OCI-LY7 (cell line): ENCODE measurements at regions not wholly inside any gene's neighbourhood (a gene's known extent, or its start where the extent isn't known, plus 50 kb on each side); places are given as distances from the start of the nearest gene placed in this dataset.

Experiments
- BruUV-seq: library from RNA; stranded (reverse); fragments of 400-500 nt; replicated peaks from 2 replicates; lab custom pipeline; 2021; lab: Mats Ljungman, UMichigan
- CTCF ChIA-PET: fragments of 300-600 bp; sonication (Branson Sonifier 250); formaldehyde crosslinking; loops from one replicate; lab custom pipeline; 2022; ENCODE audit warnings: antibody characterized with exemption; ENCODE audit not compliant: unreplicated experiment; lab: Charles Lee
- POLR2A ChIA-PET: fragments of 300-600 bp; sonication (Branson Sonifier 250); formaldehyde crosslinking; loops from one replicate; lab custom pipeline; 2022; ENCODE audit warnings: antibody characterized with exemption; lab: Charles Lee
- DNase-seq: peaks from one replicate; pipeline ENCODE4 v3.0.0-alpha.2; 2015; ENCODE audit warnings: low spot score
- H2AFZ ChIP-seq: fragments of 200-600 bp; sonication (generic), shearing (Covaris generic); 2 replicates; pipeline ENCODE4 v1.6.1; 2014; ENCODE audit warnings: mild to moderate bottlenecking, antibody characterized with exemption, low read length, moderate library complexity
- H3K27ac ChIP-seq: fragments of 200-600 bp; sonication (generic); 2 replicates; pipeline ENCODE4 v1.5.1; 2014; ENCODE audit warnings: mixed run types, low read depth, mild to moderate bottlenecking, moderate library complexity, low read length, inconsistent platforms; ENCODE audit not compliant: poor library complexity, severe bottlenecking
- H3K36me3 ChIP-seq: fragments of 200-600 bp; sonication (generic); 2 replicates; pipeline ENCODE4 v1.6.1; 2014; ENCODE audit warnings: mild to moderate bottlenecking, antibody characterized with exemption, low read length, moderate library complexity, mixed read lengths; ENCODE audit not compliant: insufficient read depth
- H3K4me1 ChIP-seq: fragments of 200-600 bp; sonication (generic); 2 replicates; pipeline ENCODE4 v1.5.1; 2014; ENCODE audit warnings: mild to moderate bottlenecking, low read length; ENCODE audit not compliant: insufficient read depth, poor library complexity, severe bottlenecking
- H3K4me2 ChIP-seq: fragments of 200-600 bp; sonication (generic); 2 replicates; pipeline ENCODE4 v1.6.1; 2014; ENCODE audit warnings: mild to moderate bottlenecking, low read length
- H3K4me3 ChIP-seq: fragments of 200-600 bp; sonication (generic); 2 replicates; pipeline ENCODE4 v1.5.1; 2014; ENCODE audit warnings: mild to moderate bottlenecking, low read depth, low read length; ENCODE audit not compliant: poor library complexity, severe bottlenecking
- H3K79me2 ChIP-seq: fragments of 200-600 bp; sonication (generic); 2 replicates; pipeline ENCODE4 v1.6.1; 2016; ENCODE audit warnings: low read depth, mild to moderate bottlenecking, low read length, moderate library complexity, mixed read lengths; ENCODE audit not compliant: insufficient read depth
- H3K9me2 ChIP-seq: fragments of 200-600 bp; sonication (generic); 2 replicates; pipeline ENCODE4 v1.6.1; 2016; ENCODE audit warnings: mild to moderate bottlenecking, low read length, mixed read lengths; ENCODE audit not compliant: insufficient read depth
- H3K9me3 ChIP-seq: fragments of 200-600 bp; sonication (generic); 2 replicates; pipeline ENCODE4 v1.6.1; 2014; ENCODE audit warnings: mild to moderate bottlenecking, mixed run types, low read length, mixed read lengths
- H4K20me1 ChIP-seq: fragments of 200-600 bp; sonication (generic); 2 replicates; pipeline ENCODE4 v1.6.1; 2014; ENCODE audit warnings: mild to moderate bottlenecking, antibody characterized with exemption, low read length, moderate library complexity, mixed read lengths; ENCODE audit not compliant: insufficient read depth
- EZH2phosphoT487 ChIP-seq: fragments of 200-600 bp; sonication (generic); IDR thresholded peaks from 2 replicates; pipeline ENCODE4 v1.6.1; 2018; ENCODE audit warnings: low read depth, borderline replicate concordance, mild to moderate bottlenecking, mixed run types, antibody characterized with exemption, low read length, moderate library complexity, mixed read lengths
- intact Hi-C: fragments of 100-400 bp; cut with micrococcal nuclease; formaldehyde crosslinking; loops from one replicate; pipeline ENCODE4 v1.10.0; 2022; ENCODE audit not compliant: unreplicated experiment
- TF ChIP-seq, protein P1 (sequence below): fragments of 200-600 bp; sonication (generic); conservative IDR thresholded peaks from 2 replicates; pipeline ENCODE4 v1.5.1; 2014; ENCODE audit warnings: mild to moderate bottlenecking, antibody characterized with exemption, low read length, moderate library complexity, mixed read lengths

- Histone ChIP-seq H3K4me3 (no peak overlapping the region), H3K27ac (no peak overlapping the region), H2AFZ (no peak overlapping the region), H3K79me2 (no peaks in the 10 kb centered on the region), H4K20me1 (no peaks in the 10 kb centered on the region), H3K4me2 (no peak overlapping the region), H3K9me3 (no peaks in the 10 kb centered on the region), H3K9me2 (no peaks in the 10 kb centered on the region), H3K36me3 (no peaks in the 10 kb centered on the region), H3K4me1 (no peaks in the 10 kb centered on the region)
- intact Hi-C loops, result no loop called here
- no peak for DNase-seq
- POLR2A ChIA-PET, result no interaction called here
- TF ChIP-seq, protein P1, sequence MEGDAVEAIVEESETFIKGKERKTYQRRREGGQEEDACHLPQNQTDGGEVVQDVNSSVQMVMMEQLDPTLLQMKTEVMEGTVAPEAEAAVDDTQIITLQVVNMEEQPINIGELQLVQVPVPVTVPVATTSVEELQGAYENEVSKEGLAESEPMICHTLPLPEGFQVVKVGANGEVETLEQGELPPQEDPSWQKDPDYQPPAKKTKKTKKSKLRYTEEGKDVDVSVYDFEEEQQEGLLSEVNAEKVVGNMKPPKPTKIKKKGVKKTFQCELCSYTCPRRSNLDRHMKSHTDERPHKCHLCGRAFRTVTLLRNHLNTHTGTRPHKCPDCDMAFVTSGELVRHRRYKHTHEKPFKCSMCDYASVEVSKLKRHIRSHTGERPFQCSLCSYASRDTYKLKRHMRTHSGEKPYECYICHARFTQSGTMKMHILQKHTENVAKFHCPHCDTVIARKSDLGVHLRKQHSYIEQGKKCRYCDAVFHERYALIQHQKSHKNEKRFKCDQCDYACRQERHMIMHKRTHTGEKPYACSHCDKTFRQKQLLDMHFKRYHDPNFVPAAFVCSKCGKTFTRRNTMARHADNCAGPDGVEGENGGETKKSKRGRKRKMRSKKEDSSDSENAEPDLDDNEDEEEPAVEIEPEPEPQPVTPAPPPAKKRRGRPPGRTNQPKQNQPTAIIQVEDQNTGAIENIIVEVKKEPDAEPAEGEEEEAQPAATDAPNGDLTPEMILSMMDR, result no peak
- no peak for TF ChIP-seq EZH2phosphoT487
- no TSS peak for BruUV-seq
- CTCF ChIA-PET, result no interaction called here
These were observed 1391.3 kb downstream of the TBC1D22A start for GRCh38 chr22:48153726-48154125.

DNA sequence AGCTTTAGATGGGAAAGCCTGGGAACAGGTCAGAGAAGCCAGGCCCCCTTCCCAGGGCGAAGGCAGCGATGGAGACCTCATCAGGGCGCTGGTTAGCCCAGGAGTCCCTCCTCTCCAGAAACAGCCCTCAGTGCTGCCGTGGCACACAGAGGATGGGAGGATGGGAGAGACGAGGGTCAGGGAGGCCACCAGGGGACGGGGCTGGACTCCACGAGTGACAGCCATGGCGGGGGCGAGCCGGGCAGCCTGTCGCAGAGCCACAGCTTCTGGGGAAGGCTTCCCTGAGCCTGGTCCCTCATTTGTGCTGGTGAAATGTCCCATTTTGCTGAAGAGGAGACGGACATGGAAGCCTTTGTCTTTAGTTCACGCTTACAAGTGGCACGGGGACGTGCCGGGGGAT is 1390.5 kb downstream of the TBC1D22A start:
- BruUV-seq, result no TSS peak
- Histone ChIP-seq H4K20me1 (no peaks in the 10 kb centered on the region), H3K4me1 (no peaks in the 10 kb centered on the region), H3K79me2 (no peaks in the 10 kb centered on the region), H3K27ac (no peak overlapping the region), H2AFZ (no peak overlapping the region), H3K36me3 (no peaks in the 10 kb centered on the region), H3K9me2 (no peaks in the 10 kb centered on the region), H3K9me3 (no peaks in the 10 kb centered on the region), H3K4me3 (no peak overlapping the region), H3K4me2 (no peak overlapping the region)
- intact Hi-C loops, result no loop called here
- ChIA-PET CTCF (no interaction called here), POLR2A (no interaction called here)
- DNase-seq, result no peak
- TF ChIP-seq, protein P1, result no peak
- no peak for TF ChIP-seq EZH2phosphoT487

DNA sequence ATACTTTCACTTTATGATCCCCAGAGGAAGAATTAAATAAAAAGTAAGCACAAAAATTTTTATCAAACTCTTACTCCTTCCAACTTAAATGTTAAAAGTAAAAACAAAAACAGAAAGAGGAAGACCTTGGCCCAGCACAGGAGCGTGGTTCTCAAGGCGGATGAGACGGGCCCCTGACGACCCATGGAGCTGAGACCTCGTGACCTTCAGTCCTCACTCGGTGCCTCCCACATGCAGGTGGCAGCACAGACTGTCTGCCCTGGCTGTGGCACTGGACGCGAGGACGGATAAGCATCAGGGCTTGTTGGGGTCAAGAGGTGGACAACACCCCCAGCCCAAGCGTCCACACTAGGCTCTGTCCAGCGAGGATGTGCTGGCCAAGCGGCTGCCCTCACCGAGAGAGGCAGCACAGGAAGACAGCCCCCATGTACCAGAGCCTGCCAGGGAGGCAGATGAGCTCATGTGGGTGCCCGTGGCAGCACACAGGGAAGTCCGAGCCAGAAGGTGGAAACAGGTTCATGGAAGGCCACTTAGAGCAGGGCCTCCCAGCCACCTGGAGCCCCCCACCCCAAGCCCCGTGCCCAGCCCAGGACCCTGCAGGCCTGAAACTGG is 1389.8 kb downstream of the TBC1D22A start:
- TF ChIP-seq, protein P1, result no peak
- TF ChIP-seq EZH2phosphoT487, result no peak
- intact Hi-C loops, result no loop called here
- no TSS peak for BruUV-seq
- Histone ChIP-seq H2AFZ (no peak overlapping the region), H3K36me3 (no peaks in the 10 kb centered on the region), H3K4me1 (no peaks in the 10 kb centered on the region), H3K4me3 (no peak overlapping the region), H3K4me2 (no peak overlapping the region), H3K27ac (no peak overlapping the region), H3K9me2 (no peaks in the 10 kb centered on the region), H3K9me3 (no peaks in the 10 kb centered on the region), H4K20me1 (no peaks in the 10 kb centered on the region), H3K79me2 (no peaks in the 10 kb centered on the region)
- DNase-seq, result no peak
- ChIA-PET POLR2A (no interaction called here), CTCF (interaction anchor here (0.6 kb wide), 1 partner anchor 48 kb away, joined by 3 read pairs; no protein-coding TSS in a partner anchor)
